Kidney (tissue), 13 donors: ENCODE measurements at regions not wholly inside any gene's neighbourhood (a gene's known extent, or its start where the extent isn't known, plus 50 kb on each side); places are given as distances from the start of the nearest gene placed in this dataset.
A peak's percentile ranks its signal among the peaks of the same experiment; 100 is the strongest.
"Not testable (repeated sequence)": the region's sequence is repeated elsewhere in the genome, so short reads cannot be mapped to it uniquely, and the experiment has no call there.

ENCODE experiments used
- DNase-seq, 5 donors: peaks; one replicate each; pipeline ENCODE4 v3.0.0-alpha.2; 2013 to 2020
- FAIRE-seq: peaks from 2 replicates; lab custom pipeline; 2012; peaks lifted over from hg19 to GRCh38; lab: Jason Lieb, UNC
- H3K27ac ChIP-seq, 2 donors: one replicate each; pipeline ENCODE4 v1.7.0; 2013; ENCODE audit warnings: low read depth in 2 of 2, low read length in 2 of 2, inconsistent platforms in 1 of 2
- H3K27me3 ChIP-seq: one replicate; pipeline ENCODE4 v1.7.1; 2013; ENCODE audit warnings: low read length, inconsistent platforms; ENCODE audit not compliant: control insufficient read depth, insufficient read depth
- H3K36me3 ChIP-seq, 3 donors: one replicate each; pipeline versions ENCODE4 v1.7.0 to v1.7.1; 2013; ENCODE audit warnings: low read length in 3 of 3, control low read depth in 1 of 3, inconsistent platforms in 1 of 3; ENCODE audit not compliant: insufficient read depth in 3 of 3, control insufficient read depth in 2 of 3
- H3K4me1 ChIP-seq, 3 donors: one replicate each; pipeline versions ENCODE4 v1.7.0 to v1.7.1; 2013; ENCODE audit warnings: low read length in 3 of 3, inconsistent platforms in 1 of 3, low read depth in 1 of 3; ENCODE audit not compliant: control insufficient read depth in 2 of 3, insufficient read depth in 2 of 3
- H3K4me3 ChIP-seq, 3 donors: one replicate each; pipeline versions ENCODE4 v1.7.0 to v1.8.1; 2013; ENCODE audit warnings: low read length in 3 of 3, control low read depth in 1 of 3, inconsistent platforms in 1 of 3
- H3K9ac ChIP-seq, 3 donors: one replicate each; pipeline versions ENCODE4 v1.7.0 to v1.7.1; 2013; ENCODE audit warnings: low read length in 3 of 3, control low read depth in 1 of 3, inconsistent platforms in 1 of 3
- H3K9me3 ChIP-seq, 3 donors: one replicate each; pipeline versions ENCODE4 v1.7.0 to v1.7.1; 2013; ENCODE audit warnings: low read length in 3 of 3, control low read depth in 1 of 3, inconsistent platforms in 1 of 3; ENCODE audit not compliant: control insufficient read depth in 2 of 3, insufficient read depth in 1 of 3
- intact Hi-C: fragments of 100-400 bp; cut with DNase I; formaldehyde crosslinking; loops from one replicate; pipeline ENCODE4 v1.11.1; 2022
- TF ChIP-seq, protein P1 (sequence below): IDR thresholded peaks from 3 replicates; pipeline ENCODE4 v1.5.1; 2012; ENCODE audit warnings: mild to moderate bottlenecking, moderate library complexity, borderline replicate concordance; ENCODE audit not compliant: insufficient read depth; ENCODE audit errors: extremely low read depth
- donor health status: control.
- donor health status: control.
- donor health status: control.
- donor health status: control.
- donor health status: control.
- donor health status: DM: yes; HTN: yes; CAD: no.
- donor health status: Normal renal cell carcinoma (clear cell type).

DNA sequence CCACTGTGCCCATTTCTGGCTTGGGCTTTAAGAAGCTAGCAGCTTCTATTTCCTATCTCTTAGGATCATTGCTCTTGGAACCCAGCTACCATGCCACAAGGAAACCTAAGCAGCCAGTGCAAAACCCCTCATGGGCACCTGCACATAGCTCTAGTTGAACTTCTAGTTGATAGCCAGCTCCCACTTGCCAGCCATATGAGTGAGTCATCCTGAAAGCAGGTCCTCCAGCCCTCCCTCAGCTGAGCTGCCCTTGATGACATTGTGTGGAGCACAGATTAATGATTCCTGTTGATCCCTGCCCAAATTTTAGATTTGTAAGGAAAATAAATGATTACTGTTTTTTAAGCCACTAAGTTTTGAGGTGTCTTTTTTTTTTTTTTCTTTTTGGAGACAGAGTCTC is 234.2 kb upstream of the FBXO33 start:
- FAIRE-seq (no peak), DNase-seq (no peak)
- TF ChIP-seq, protein P1, sequence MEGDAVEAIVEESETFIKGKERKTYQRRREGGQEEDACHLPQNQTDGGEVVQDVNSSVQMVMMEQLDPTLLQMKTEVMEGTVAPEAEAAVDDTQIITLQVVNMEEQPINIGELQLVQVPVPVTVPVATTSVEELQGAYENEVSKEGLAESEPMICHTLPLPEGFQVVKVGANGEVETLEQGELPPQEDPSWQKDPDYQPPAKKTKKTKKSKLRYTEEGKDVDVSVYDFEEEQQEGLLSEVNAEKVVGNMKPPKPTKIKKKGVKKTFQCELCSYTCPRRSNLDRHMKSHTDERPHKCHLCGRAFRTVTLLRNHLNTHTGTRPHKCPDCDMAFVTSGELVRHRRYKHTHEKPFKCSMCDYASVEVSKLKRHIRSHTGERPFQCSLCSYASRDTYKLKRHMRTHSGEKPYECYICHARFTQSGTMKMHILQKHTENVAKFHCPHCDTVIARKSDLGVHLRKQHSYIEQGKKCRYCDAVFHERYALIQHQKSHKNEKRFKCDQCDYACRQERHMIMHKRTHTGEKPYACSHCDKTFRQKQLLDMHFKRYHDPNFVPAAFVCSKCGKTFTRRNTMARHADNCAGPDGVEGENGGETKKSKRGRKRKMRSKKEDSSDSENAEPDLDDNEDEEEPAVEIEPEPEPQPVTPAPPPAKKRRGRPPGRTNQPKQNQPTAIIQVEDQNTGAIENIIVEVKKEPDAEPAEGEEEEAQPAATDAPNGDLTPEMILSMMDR: no peak
- H3K9me3 ChIP-seq: no peaks in the 10 kb centered on the region
- no peaks in the 10 kb centered on the region for H3K36me3 ChIP-seq
- intact Hi-C loops: no loop called here
- no peak overlapping the region for H3K9ac ChIP-seq
- no peak overlapping the region for H3K4me3 ChIP-seq
- H3K27ac ChIP-seq: no peak overlapping the region
- no peaks in the 10 kb centered on the region for H3K4me1 ChIP-seq
- H3K27me3 ChIP-seq: no peaks in the 10 kb centered on the region

DNA sequence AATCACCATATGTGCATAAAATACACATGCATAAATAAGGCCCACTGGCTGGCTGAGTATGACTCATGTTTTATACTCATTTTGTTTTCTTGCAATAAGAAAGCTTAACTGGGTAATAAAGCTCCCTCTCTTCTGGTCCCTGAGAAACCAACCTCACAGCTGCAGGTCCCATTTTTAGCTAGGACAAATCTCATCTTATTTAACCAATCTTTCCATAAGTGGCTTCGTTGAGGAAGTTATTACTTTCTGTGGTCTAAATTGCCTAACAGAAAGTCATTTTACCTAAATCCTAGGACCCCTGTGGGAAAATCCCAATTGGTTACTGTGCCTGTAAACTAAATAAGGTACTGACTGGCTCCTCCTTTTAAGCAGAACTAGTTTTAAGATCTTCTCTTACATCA is 232.8 kb upstream of the FBXO33 start:
- no peaks in the 10 kb centered on the region for H3K4me1 ChIP-seq
- no peaks in the 10 kb centered on the region for H3K36me3 ChIP-seq
- TF ChIP-seq, protein P1: no peak
- no peak for DNase-seq
- FAIRE-seq: no peak
- no peaks in the 10 kb centered on the region for H3K9me3 ChIP-seq
- H3K4me3 ChIP-seq: no peak overlapping the region
- intact Hi-C loops: no loop called here
- H3K9ac ChIP-seq: no peak overlapping the region
- H3K27me3 ChIP-seq: no peaks in the 10 kb centered on the region
- no peak overlapping the region for H3K27ac ChIP-seq

DNA sequence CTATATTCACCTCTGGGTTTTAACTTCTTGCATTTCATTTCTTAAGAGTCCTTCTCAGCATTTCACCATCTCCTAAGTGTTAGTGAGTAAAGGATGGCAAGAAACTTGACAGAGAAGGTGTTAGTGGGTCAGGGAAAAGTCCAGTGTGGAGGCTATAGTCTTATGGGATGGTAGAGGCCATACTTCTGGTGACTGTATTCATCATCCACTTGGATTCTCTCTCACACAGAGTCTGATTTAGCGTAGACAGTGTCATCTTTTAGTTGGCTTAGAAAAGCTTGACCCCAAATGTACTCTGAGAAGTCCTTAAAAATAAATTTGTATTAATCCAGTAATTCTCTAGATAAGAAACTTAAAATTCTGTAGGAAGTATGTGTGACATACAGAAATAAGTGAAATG is 232.4 kb upstream of the FBXO33 start:
- DNase-seq (no peak), FAIRE-seq (no peak)
- intact Hi-C loops: no loop called here
- no peaks in the 10 kb centered on the region for H3K36me3 ChIP-seq
- H3K27me3 ChIP-seq: no peaks in the 10 kb centered on the region
- no peak overlapping the region for H3K4me3 ChIP-seq
- H3K4me1 ChIP-seq: no peaks in the 10 kb centered on the region
- no peak overlapping the region for H3K27ac ChIP-seq
- TF ChIP-seq, protein P1: no peak
- H3K9me3 ChIP-seq: no peaks in the 10 kb centered on the region
- H3K9ac ChIP-seq: no peak overlapping the region

DNA sequence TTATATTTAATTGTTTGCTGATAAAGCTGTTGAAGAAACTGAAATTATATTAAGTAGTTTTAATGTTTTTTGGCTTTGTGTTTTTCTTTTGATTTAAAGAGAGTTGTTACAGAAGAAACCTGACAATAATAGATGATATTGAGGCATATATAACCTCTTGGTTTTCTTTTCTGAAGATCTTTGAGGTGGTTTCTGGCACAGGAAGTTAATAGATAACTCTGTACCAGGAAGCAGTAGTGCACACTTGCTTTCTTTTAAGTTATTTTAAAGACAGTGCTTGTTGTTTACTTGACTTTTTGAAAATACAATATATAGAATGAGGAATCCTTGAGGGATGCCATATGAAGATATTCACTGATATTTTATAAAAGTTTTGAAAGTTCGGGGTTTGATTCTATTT is 209.0 kb upstream of the FBXO33 start:
- Histone ChIP-seq H3K9me3 (no peaks in the 10 kb centered on the region), H3K36me3 (no peaks in the 10 kb centered on the region), H3K4me1 (no peaks in the 10 kb centered on the region), H3K9ac (no peak overlapping the region), H3K4me3 (no peak overlapping the region), H3K27ac (no peak overlapping the region), H3K27me3 (no peaks in the 10 kb centered on the region)
- TF ChIP-seq, protein P1: no peak
- intact Hi-C loops: no loop called here
- FAIRE-seq (peak; percentile 19), DNase-seq (no peak)

DNA sequence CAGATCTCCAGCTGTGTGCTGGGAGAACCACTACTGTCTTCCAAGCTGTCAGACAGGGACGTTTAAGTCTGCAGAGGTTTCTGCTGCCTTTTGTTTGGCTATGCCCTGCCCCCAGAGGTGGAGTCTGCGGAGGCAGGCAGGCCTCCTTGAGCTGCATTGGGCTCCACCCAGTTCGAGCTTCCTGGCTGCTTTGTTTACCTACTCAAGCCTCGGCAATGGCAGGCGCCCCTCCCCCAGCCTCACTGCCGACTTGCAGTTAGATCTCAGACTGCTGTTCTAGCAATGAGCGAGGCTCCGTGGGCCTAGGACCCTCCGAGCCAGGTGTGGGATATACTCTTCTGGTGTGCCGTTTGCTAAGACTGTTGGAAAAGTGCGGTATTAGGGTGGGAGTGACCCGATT is 206.8 kb upstream of the FBXO33 start:
- H3K27me3 ChIP-seq, H3K9ac ChIP-seq, H3K4me3 ChIP-seq, H3K36me3 ChIP-seq, intact Hi-C loops, H3K4me1 ChIP-seq, H3K9me3 ChIP-seq, FAIRE-seq, DNase-seq, H3K27ac ChIP-seq: not testable (repeated sequence)
